OCI-LY3 (cell line): ENCODE measurements at regions not wholly inside any gene's neighbourhood (a gene's known extent, or its start where the extent isn't known, plus 50 kb on each side); places are given as distances from the start of the nearest gene placed in this dataset.

ENCODE experiments used
- EZH2phosphoT487 ChIP-seq: fragments of 200-600 bp; shearing (Covaris generic); IDR thresholded peaks from 2 replicates; pipeline ENCODE4 v1.6.1; 2018; ENCODE audit warnings: antibody characterized with exemption, mixed run types, low read depth
- TF ChIP-seq, protein P1 (sequence below): fragments of 200-600, 300-600 bp; sonication (generic); IDR thresholded peaks from 2 replicates; pipeline ENCODE4 v1.5.1; 2014; ENCODE audit warnings: antibody characterized with exemption, low read length, low read depth

DNA sequence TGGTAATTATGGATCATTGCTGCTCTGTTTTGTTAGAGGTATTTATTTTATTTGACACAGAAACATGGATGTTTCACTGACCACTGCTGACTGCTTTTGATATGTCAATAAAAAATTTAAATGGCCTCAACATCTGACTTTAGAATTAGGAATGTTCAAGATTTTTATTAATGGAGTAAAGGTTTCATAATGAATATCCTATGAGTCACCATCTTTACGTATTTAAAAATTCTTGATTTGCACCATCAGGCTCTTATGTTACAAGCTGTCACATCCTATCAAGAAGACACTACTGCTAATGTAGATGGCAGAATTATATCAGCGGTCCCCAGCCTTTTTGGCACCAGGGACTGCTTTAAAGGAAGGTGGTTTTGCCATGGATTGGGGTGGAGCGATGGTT is 578.7 kb upstream of the NRP1 start:
- TF ChIP-seq, protein P1, sequence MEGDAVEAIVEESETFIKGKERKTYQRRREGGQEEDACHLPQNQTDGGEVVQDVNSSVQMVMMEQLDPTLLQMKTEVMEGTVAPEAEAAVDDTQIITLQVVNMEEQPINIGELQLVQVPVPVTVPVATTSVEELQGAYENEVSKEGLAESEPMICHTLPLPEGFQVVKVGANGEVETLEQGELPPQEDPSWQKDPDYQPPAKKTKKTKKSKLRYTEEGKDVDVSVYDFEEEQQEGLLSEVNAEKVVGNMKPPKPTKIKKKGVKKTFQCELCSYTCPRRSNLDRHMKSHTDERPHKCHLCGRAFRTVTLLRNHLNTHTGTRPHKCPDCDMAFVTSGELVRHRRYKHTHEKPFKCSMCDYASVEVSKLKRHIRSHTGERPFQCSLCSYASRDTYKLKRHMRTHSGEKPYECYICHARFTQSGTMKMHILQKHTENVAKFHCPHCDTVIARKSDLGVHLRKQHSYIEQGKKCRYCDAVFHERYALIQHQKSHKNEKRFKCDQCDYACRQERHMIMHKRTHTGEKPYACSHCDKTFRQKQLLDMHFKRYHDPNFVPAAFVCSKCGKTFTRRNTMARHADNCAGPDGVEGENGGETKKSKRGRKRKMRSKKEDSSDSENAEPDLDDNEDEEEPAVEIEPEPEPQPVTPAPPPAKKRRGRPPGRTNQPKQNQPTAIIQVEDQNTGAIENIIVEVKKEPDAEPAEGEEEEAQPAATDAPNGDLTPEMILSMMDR = no peak
- TF ChIP-seq EZH2phosphoT487 = no peak
